ENCODE measurements at regions not wholly inside any gene's neighbourhood (a gene's known extent, or its start where the extent isn't known, plus 50 kb on each side); places are given as distances from the start of the nearest gene placed in this dataset.
A peak's percentile ranks its signal among the peaks of the same experiment; 100 is the strongest.

DNA sequence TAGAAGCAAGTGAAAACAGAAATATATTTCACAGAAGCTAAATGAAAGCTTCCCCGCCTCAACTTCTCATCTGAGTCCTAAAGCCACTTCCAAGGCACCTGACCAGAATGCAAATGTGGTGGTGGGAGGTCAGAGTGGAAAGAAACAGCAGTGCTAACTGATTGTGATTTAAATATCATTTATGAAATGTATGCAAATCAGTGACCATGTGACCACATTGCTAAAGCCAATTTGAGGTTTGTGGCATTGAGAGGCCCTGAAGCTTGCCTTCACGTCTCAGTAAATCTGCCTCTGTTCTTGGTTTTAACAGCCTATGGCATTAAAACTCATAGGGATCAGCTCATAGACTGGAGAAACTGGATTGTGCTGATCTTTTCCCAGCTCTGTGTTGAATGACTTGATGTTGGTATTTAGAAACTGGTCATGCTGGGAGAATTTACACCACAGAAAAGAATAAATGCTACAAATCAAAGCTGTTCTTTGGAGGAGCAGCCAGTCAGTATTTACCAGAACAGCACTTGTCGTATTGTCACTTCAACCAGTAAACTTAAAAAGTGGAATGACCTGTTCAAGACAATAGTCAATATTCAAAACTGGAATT, 481.4 kb upstream of the ALCAM start:
- Mint-ChIP-seq H3K36me3 (ENCODE audit: low read depth) (no peaks in the 10 kb centered on the region), H3K4me3 (no peak overlapping the region), H3K4me1 (ENCODE audit: low read depth) (peaks cover 7% of the 10 kb centered on the region), H3K27me3 (no peaks in the 10 kb centered on the region), H3K9me3 (peaks cover 28% of the 10 kb centered on the region), H3K27ac (no peak overlapping the region)
- intact Hi-C loops (cut with micrococcal nuclease): no loop called here

DNA sequence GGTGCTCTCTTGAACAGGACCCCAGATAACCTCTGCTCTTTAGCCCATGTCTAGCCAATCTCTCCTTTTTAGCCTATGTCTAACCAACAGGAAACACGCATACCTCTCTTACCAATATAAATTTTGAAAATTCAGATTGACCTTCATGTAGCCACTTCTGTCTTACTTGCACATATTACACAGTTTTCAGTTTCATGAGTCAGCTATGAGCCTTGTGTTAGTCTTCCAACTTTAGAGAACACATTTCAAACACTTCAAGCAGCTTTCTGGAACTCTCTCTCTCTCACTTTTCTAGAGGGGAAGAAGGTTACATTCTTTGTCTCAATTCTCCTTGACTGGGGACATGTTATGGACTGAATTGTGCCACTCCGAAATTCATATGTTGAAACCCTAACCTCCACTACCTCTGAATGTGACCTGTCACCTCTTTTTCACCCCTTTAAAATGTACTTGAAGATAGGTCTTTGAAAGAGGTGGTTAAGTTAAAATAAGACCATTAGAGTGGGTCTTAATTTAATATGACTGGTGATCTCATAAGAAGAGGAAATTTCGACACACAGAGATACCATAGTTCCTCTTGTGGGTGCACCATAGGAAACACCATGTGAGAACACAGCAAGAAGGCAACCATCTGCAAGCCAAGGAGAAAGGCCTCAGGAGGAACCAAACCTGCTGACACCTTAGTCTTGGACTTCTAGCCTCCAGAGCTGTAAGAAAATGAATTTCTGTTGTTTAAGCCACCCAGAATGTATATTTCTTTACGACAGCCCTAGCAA, 480.3 kb upstream of the ALCAM start:
- H3K36me3 Mint-ChIP-seq (ENCODE audit: low read depth): no peaks in the 10 kb centered on the region
- H3K27me3 Mint-ChIP-seq: no peaks in the 10 kb centered on the region
- H3K27ac Mint-ChIP-seq: peak overlapping the region; percentile 62
- intact Hi-C loops (cut with micrococcal nuclease): no loop called here
- H3K4me3 Mint-ChIP-seq: no peak overlapping the region
- H3K9me3 Mint-ChIP-seq: peaks cover 32% of the 10 kb centered on the region
- peaks cover 7% of the 10 kb centered on the region for H3K4me1 Mint-ChIP-seq (ENCODE audit: low read depth)

DNA sequence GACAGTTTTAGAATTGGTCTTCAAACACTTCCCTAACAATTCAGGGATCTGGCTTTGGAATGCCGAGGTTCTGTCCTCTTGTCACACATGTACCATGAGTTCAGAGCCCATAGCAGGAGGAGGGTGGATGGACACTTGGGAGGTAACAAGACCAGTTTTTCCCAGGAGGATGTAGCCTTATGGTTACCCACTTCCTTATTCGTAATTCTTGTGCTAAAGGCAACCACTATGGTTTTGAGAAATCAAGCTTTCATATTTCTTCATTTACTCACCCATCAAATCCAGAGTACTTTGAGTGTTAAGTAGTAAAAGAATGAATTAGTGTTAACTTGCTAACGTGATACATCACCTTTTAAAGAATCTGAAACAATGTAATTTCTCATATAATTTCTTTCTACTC, 479.6 kb upstream of the ALCAM start:
- no peaks in the 10 kb centered on the region for H3K27me3 Mint-ChIP-seq
- H3K9me3 Mint-ChIP-seq: peaks cover 32% of the 10 kb centered on the region
- H3K4me1 Mint-ChIP-seq (ENCODE audit: low read depth): peaks cover 7% of the 10 kb centered on the region
- H3K4me3 Mint-ChIP-seq: no peak overlapping the region
- H3K27ac Mint-ChIP-seq: no peak overlapping the region
- no peaks in the 10 kb centered on the region for H3K36me3 Mint-ChIP-seq (ENCODE audit: low read depth)
- intact Hi-C loops (cut with micrococcal nuclease): no loop called here

DNA sequence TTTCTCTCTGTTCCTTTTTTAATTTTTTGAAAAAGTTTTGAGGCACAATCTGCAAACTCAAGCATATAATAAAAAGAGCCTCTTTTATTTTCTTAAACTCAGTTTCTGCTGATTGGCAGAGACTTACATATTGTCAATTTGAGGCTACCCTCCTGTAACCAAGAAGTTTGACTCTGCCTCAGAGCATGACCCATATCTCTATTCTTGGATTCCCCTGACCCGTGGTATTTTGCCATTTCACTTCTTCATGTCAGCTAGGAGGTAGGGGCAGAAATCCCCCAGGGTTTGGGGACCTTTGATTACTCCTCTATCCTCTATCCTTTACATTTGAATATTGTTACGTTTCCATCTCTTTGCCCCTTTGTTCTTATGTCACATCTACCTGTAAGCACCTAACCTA, 479.1 kb upstream of the ALCAM start:
- Mint-ChIP-seq H3K27me3 (no peaks in the 10 kb centered on the region), H3K4me1 (ENCODE audit: low read depth) (peaks cover 7% of the 10 kb centered on the region), H3K4me3 (no peak overlapping the region), H3K9me3 (peaks cover 32% of the 10 kb centered on the region), H3K27ac (no peak overlapping the region), H3K36me3 (ENCODE audit: low read depth) (no peaks in the 10 kb centered on the region)
- intact Hi-C loops (cut with micrococcal nuclease): no loop called here

DNA sequence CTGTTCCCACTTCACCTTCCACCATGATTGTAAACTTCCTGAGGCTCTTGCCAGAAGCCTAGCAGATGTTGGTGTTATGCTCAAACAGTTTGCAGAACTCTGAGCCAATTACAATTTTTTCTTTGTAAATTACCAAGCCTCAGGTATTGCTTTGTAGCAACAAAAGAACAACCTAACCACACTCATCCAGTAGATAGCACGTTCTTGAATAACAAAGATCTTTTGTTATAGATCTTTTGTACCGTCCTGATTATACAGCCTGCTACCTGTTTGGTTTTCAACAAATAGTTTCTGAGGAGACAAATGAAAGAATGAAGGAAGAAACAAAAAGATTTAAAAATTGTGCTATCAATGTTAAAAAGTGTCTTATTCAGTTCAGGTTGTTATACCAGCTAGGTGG, 474.7 kb upstream of the ALCAM start:
- intact Hi-C loops (cut with micrococcal nuclease): no loop called here
- Mint-ChIP-seq H3K4me3 (no peak overlapping the region), H3K27me3 (no peaks in the 10 kb centered on the region), H3K4me1 (ENCODE audit: low read depth) (no peaks in the 10 kb centered on the region), H3K27ac (no peak overlapping the region), H3K9me3 (peaks cover 18% of the 10 kb centered on the region), H3K36me3 (ENCODE audit: low read depth) (no peaks in the 10 kb centered on the region)

DNA sequence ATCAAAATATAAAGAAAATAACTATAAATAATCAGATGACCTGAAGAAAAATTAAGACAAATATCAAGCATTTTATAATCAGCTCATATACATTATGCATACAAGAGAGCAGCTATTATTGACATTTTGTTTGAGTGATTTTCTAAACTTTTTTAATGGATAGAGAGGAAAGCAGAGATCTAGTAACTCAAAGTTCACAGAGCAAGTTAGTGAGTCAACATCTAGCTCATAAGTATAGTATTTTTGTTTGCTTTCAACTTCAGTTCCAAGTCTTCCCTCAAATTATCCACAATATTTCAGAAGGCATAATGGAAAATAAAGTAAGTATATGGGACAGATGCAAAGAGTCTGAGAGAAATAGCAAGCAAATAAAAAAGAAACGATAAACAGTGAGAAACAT, 470.1 kb upstream of the ALCAM start:
- Mint-ChIP-seq H3K4me3 (no peak overlapping the region), H3K27ac (no peak overlapping the region), H3K36me3 (ENCODE audit: low read depth) (no peaks in the 10 kb centered on the region), H3K4me1 (ENCODE audit: low read depth) (no peaks in the 10 kb centered on the region), H3K9me3 (no peaks in the 10 kb centered on the region), H3K27me3 (no peaks in the 10 kb centered on the region)
- intact Hi-C loops (cut with micrococcal nuclease): no loop called here

DNA sequence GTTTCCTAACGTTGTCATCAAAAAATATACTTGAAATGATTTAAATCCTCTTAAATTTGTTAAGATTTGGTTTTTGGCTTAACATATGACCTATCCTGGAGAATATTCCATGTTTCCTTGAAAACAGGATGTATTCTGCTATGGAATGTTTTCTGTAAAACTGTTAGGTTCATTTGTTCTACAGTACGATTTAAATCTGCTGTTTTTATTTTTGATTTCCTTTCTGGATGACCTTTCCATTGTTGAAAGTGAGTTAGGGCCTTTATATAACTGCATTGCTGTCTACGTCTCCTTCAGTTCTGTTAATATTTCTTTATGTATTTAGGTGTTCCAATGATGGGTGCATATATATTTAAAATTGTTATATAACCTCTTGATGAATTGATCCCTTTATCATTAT, 465.3 kb upstream of the ALCAM start:
- Mint-ChIP-seq H3K9me3 (peaks cover 19% of the 10 kb centered on the region), H3K4me3 (no peak overlapping the region), H3K27ac (no peak overlapping the region), H3K27me3 (no peaks in the 10 kb centered on the region), H3K4me1 (ENCODE audit: low read depth) (no peaks in the 10 kb centered on the region), H3K36me3 (ENCODE audit: low read depth) (no peaks in the 10 kb centered on the region)
- intact Hi-C loops (cut with micrococcal nuclease): no loop called here

DNA sequence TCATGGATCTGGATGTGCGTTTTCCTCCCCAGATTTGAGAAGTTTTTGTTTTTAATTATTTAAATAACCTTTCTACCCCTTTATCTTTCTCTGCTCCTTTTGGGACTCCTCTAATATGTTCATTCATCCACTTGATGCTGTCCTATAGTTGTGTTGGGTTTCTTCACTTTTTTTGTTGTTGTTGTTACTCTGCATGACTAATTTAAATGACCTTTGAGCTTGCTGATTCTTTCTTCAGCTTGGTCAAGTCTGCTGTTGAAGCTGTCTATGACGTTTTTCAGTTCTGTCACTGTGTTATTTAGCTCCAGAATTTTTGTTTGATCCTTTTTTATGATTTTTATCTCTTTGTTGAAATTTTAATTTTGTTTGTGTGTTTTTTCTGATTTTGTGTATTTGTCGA, 463.6 kb upstream of the ALCAM start:
- Mint-ChIP-seq H3K4me1 (ENCODE audit: low read depth) (no peaks in the 10 kb centered on the region), H3K9me3 (peaks cover 19% of the 10 kb centered on the region), H3K4me3 (no peak overlapping the region)

DNA sequence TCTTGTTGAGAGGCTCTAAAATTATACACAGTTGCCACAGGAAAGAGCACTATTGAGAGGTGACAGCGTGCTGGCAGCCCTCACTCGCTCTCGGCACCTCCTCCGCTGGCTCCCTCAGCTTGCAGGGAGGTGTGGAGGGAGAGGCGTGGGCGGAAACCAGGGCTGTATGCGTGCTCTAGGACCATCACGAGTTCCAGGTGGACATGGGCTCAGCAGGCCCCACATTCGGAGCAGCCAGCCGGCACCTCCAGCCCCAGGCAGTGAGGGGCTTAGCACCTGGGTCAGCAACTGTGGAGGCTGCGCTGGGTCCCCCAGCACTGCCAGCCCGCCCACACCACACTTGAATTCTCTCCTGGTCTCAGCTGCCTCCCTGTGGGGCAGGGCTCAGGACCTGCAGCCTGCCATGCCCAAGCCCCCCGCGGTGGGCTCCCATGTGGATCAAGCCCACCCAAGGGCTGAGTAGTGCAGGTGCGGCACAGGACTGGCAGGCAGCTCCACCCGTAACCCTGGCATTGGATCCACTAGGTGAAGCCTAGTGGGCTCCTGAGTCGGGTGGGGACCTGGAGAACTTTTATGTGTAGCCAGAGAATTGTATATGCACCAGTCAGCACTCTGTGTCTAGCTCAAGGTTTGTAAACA, 460.6 kb upstream of the ALCAM start:
- intact Hi-C loops (cut with micrococcal nuclease): no loop called here
- Mint-ChIP-seq H3K27ac (no peak overlapping the region), H3K4me3 (no peak overlapping the region), H3K27me3 (no peaks in the 10 kb centered on the region), H3K9me3 (peaks cover 28% of the 10 kb centered on the region), H3K4me1 (ENCODE audit: low read depth) (no peaks in the 10 kb centered on the region), H3K36me3 (ENCODE audit: low read depth) (no peaks in the 10 kb centered on the region)

More for the DNA sequence above, 463.6 kb upstream of the ALCAM start:
- Mint-ChIP-seq H3K27me3 (no peaks in the 10 kb centered on the region), H3K27ac (no peak overlapping the region), H3K36me3 (ENCODE audit: low read depth) (no peaks in the 10 kb centered on the region)
- intact Hi-C loops (cut with micrococcal nuclease): no loop called here

DNA sequence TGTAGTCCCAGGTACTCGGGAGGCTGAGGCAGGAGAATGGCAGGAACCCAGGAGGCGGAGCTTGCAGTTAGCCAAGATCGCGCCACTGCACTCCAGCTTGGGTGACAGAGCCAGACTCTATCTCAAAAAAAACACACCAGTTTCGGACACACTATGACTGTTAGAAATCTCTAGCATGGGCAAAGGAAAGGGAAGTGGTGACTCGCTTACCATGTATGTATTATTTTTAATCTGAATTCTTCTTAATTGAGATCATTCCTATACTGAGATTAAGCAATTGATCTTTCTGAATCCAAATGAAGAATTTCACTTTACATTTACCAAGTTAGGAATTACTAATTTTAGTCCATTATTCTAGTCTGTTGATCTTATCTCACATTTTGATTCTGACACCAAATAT, 459.2 kb upstream of the ALCAM start:
- Mint-ChIP-seq H3K4me1 (ENCODE audit: low read depth) (no peaks in the 10 kb centered on the region), H3K9me3 (peaks cover 21% of the 10 kb centered on the region), H3K4me3 (no peak overlapping the region), H3K27me3 (no peaks in the 10 kb centered on the region), H3K27ac (no peak overlapping the region), H3K36me3 (ENCODE audit: low read depth) (no peaks in the 10 kb centered on the region)
- intact Hi-C loops (cut with micrococcal nuclease): no loop called here

DNA sequence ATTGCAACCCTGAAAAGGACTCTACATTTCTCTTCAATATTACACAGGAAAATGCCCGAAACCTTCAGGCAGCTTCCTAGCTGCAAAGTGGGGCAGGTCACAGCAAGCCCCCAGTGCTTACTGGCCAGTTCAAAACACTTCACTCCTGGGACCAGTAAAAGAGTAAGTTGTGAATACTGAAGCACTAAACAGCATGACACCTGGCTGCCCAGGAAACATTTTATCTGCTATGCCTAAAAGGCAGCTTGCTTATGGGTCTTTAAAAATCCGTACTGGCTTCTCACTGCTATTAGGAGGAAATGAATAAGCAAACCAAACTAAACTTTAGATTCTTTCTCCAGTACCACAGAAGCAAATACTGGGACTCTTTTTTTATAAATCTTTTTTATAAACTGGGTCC, 457.9 kb upstream of the ALCAM start:
- Mint-ChIP-seq H3K27me3 (no peaks in the 10 kb centered on the region), H3K9me3 (peaks cover 18% of the 10 kb centered on the region), H3K27ac (no peak overlapping the region), H3K36me3 (ENCODE audit: low read depth) (no peaks in the 10 kb centered on the region), H3K4me3 (no peak overlapping the region), H3K4me1 (ENCODE audit: low read depth) (no peaks in the 10 kb centered on the region)
- intact Hi-C loops (cut with micrococcal nuclease): no loop called here

DNA sequence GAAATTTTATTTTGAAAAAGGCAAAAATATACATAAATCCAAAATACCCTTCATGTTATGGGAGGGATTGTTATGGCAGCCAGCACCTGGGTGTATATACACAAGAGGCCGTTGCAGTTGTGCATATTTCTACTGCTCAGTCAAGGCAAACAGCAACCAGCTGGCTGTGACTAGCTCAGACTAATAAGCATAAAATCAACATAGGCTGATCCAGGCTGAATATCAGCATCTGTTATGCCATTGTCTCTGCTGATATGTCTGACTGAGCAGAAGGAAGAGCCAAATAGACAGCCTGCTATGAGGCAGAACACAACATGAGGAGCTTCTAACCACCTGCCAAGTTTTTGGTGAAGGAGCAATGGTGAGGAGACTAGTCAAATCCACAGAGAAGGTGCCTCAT, 457.5 kb upstream of the ALCAM start:
- intact Hi-C loops (cut with micrococcal nuclease): no loop called here
- Mint-ChIP-seq H3K4me1 (ENCODE audit: low read depth) (no peaks in the 10 kb centered on the region), H3K27me3 (no peaks in the 10 kb centered on the region), H3K27ac (no peak overlapping the region), H3K36me3 (ENCODE audit: low read depth) (no peaks in the 10 kb centered on the region), H3K4me3 (no peak overlapping the region), H3K9me3 (peaks cover 20% of the 10 kb centered on the region)

DNA sequence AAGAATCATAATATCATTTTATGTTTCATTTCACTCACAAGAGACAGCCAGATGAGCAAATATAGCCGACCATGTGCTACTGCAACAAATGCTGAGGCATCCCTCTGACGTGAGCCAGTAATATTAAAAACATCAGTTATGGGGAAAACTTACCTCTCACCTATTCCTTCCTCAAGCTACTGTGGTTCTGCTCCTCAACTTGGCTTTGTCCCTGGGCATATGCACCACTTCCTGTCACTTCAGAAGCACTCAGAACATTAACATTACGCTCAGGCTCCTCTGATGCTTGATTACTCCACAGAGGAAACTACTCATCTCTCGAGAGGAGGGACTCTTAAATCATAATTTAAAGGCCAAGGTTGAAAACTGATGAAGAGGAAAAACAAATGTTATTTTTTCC, 457.0 kb upstream of the ALCAM start:
- no peak overlapping the region for H3K27ac Mint-ChIP-seq
- peaks cover 20% of the 10 kb centered on the region for H3K9me3 Mint-ChIP-seq
- no peaks in the 10 kb centered on the region for H3K4me1 Mint-ChIP-seq (ENCODE audit: low read depth)
- intact Hi-C loops (cut with micrococcal nuclease): no loop called here
- H3K36me3 Mint-ChIP-seq (ENCODE audit: low read depth): no peaks in the 10 kb centered on the region
- no peaks in the 10 kb centered on the region for H3K27me3 Mint-ChIP-seq
- no peak overlapping the region for H3K4me3 Mint-ChIP-seq

DNA sequence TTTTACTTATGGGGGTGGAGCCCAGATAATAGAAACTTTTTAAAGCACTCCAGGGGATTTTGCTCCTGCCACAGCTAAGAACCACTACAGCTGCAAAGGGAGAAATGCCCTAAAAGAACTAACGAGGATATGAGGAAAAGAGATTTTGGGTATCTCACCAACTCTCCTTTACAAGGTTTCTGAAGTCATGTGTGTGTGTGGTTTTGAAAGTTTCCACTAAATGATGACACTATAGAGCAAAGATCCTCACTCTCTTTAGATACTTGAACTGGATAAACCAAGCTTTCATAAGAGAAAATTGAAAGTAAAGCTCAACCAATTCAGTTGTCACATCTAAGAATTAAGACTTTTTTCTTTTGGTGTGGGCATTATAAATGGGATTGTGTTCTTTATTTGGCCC, 455.3 kb upstream of the ALCAM start:
- Mint-ChIP-seq H3K4me1 (ENCODE audit: low read depth) (no peaks in the 10 kb centered on the region), H3K9me3 (peaks cover 20% of the 10 kb centered on the region), H3K36me3 (ENCODE audit: low read depth) (no peaks in the 10 kb centered on the region), H3K27ac (no peak overlapping the region), H3K27me3 (no peaks in the 10 kb centered on the region), H3K4me3 (no peak overlapping the region)
- intact Hi-C loops (cut with micrococcal nuclease): no loop called here

Data from dendritic cell treated with granulocyte-macrophage colony-stimulating factor and Interleukin-4, amounts not matched to agents 40 ng/mL and 50 ng/mL, for 4 days (primary cell).